Left renal pelvis (tissue), 4 donors: ENCODE measurements at regions not wholly inside any gene's neighbourhood (a gene's known extent, or its start where the extent isn't known, plus 50 kb on each side); places are given as distances from the start of the nearest gene placed in this dataset.

ENCODE experiments used
- DNase-seq, 4 donors: peaks; one replicate each; pipeline ENCODE4 v3.0.0-alpha.2; 2013; ENCODE audit warnings: low read depth in 4 of 4, low spot score in 3 of 4

DNA sequence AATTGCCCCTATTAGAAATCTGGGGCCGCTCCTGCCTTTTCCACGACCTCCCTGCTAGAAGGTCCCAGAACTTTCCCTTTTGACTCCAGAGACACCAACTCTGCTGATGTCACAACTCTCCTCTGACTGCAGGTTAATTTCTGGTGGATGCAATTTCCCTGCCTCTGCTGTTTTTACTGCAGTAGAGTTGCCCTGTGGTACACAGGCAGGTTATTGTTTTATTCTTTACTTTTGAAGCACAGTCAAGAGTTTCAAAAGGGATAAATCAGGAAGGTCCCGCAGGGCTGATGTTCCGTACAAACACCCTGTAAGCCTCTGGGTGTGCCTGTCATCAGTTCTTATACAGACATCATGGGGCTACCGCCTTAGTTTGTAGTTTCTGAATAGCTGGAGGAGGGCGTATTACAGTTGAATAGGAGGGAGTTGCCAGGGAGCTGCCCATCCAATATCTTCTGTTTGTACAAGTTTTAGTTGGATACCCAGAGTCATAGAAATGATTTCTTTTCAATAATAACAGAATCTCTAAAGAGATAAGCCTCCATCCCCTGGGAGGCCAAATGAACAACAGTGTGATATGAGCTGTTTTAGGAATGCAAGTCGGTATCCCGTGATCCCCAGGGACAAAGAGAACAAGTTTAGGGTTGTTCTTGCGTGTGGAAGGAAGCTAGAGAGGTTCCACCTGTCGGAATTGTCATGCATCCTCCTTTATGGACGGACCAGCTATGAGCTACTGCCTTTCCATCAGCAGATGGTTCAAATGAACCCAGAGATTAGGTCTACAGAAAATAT lies 108.4 kb upstream of the COPS8 start:
- no peak for DNase-seq

DNA sequence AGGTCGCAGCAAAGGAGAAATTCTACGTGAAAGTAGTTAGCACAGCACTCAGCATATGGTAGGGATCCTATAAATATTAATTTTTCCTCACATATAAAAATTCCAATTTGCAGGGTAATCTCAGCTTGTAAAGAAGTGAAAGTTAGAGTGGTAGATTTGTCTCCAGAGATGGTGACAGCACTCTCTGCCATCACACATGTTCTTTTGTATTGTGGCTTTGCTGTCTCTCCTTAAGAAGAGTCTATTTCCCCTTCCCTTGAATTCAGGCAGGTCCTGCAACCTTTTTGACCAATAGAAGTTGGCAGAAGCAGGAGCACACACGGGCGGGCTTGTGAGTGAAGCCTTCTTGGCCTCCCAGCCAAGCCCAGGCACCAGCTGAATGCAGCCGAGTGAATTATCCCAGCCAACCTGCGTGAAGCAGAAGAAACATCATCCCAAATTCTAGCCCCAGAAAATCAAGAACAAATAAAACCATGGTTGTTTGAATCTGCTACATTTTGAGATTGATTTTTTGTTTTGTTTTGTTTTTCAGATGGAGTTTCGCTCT lies 107.8 kb upstream of the COPS8 start:
- DNase-seq: no peak

DNA sequence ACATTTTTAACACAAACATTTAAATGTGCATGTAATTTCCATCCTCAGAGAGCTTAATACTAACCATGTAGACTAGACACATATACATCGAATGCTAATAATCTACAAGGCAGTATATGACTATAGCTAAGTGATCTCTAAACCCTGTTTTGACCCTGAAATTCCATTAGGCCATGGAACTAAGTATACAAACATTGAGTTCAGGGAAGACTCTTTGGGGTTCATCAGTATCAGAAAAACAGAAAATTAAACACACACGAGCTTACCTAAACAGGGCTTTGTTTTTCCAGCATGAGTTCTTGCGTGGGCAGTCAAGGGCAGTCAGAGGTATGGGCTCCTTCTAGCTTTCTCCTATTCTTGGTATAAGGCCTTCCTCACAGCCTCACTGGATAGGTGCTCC lies 106.0 kb upstream of the COPS8 start:
- DNase-seq: no peak

DNA sequence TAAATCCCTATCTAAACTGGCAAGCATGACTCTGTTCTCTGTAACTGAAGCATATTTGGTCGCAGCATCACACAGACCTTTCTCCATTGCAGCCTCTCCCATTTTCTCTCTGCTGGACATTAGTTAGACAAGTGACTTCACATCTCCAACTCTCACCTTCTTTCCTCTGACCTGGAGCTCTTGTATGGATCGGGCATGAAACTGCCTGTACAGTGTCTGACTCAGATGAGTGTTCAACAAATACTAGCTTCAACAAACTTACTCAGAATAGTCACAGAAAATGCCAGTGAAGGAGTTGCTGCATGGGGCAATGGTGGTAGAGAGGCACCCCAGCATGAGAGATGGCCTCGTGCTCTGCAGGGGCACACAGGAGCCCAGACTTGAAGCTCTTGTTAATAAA lies 104.7 kb upstream of the COPS8 start:
- DNase-seq: no peak

DNA sequence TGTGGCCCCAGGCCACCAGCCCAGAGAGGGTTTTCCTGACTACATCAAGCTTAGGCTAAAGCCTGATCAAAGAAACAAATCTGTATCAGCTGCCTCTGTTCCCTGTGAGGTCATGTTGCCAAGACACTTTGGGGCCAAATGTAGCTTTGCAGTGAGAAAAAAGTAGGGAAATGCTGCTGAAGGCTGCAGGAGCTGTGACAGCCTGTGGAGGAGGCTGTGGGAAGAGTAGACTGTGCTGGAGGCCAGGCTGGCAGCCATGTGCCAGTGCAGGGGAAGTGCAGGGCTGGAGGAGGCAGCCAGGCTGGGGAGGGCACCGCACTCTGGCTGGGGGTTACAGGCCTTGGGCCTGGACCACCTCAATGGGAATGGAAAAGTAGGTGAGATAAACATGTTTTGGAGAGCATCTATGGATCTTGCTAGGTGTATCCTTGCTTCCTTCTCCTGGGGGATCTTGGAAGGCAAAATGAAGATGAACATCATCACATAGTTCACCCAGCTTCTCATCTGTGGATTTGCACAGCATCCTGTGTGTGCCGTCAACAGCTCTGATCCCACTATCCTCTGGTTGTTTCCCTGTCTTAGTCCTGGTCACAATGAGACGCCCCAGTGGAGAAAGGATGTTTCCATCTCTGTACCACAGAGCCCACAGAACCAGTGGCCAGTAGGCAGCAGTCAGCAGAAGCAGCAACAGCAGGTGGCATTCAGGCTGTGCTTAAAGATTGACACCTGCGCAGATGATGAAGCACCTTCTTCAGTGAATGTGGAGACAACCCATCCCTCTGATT lies 103.8 kb upstream of the COPS8 start:
- no peak for DNase-seq

DNA sequence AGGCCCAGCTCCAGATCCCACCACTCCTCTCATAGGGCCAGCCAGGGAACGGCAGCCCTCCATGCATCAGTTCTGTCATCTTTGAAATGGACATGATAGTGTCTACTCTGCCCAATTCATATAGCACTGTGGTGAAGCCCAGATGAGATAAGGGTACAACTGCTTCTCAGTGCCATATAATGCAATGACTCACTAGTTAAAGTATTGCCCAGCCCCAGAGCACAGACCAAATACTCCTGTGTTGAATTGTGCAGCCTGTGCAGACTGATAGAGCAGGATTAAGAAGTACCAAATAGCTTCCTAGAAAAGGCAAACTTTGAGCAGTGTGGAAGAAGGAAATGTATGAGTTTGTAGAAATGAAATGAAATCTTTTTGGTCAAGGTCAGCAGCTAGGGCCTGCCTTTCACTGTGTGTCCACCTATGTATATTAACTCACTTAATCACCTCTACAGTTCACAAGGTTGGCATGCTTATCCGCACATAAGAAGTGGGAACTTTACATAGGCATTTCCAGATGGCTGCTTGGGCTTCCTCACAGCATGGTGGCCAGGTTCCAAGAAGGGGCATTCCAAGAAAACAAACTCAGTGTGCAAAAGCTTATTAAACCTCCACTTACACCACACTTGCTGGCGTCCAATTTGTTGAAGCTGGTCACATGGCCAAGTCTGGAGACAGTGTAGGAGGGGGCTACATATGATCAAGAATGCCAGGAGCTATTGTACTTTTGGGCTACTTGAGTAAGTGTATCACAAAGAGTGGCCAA lies 102.8 kb upstream of the COPS8 start:
- DNase-seq: no peak

DNA sequence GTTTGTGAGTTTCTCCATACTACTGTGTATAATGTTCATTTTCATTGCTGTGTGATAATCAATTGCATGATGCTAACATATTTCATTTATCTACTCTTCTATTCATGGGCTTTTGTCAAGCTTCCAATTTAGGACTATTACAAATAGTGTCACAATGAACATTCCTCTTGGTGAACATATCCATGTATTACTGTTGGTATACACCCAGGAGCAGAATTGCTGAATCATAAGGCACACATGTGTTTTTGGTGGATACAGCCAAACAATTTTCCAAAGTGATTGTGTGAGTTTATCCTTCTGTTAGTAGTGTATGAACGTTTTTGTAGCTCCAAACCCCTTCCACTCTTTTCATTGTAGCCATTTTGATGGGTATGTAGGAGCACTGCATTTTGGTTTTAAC lies 101.6 kb upstream of the COPS8 start:
- DNase-seq: no peak

DNA sequence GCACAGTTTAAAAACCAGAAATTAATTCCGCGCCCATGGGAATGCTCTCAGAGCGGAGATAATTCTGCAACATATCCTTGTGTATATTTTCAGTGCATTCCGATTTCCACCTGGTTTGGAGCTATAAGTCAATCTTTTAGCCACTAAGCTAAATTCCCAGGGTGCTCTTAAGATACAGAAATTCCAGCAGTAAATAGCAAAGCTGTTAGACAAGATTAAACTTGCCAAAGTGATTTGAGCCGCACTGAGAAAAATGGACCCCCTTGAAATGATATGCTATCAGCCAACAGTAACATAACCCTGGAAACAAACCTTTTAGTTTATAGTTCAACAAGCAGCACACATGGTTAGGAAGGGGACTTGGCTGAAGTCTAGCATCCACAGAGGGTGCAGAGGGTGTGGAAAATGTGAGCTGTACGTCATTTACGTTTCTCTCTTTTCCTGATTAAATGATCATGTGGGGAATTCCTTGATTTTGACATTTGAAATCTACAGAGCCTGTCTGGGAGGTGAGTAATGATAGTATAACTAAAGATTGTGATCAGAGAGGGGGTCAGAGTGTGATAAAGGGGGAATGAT lies 99.8 kb upstream of the COPS8 start:
- no peak for DNase-seq

DNA sequence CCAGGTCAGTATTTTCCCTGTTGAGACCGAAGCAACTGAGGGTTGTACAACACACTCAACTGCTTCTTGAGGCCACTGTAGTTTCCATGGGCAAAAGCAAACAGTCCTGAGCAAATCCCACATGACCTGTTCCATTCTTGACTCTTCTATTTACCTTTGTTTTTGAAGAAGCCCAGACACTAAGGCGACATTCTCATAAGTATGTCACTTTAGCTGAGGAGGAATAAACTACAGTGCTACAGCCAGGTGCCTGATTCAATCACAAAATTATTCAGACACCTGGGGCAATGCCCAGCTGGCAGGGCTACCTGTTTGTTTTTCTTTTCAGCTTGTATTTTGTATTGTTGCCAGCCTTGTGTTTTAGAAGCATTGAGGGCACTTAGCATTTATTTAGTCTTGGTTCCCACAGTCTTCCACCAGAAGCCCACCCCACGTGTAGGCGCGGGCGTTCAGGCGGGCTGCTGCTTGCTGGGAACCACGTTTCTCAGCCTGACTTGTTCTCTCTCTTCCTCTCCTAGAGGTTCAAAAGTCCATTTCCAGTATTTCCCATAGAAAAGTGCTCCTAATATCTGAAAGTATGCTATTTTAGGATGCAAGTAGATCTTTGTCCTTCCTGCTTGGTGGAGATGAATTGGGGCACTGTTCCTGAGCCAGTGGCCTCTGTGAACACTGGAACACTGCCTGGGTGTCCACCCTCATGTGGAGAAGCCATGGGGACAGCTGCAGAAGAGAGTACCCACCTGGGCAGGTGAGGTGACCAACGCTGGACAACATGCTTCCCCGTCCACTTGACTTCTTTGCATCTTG lies 99.0 kb upstream of the COPS8 start:
- DNase-seq: no peak

DNA sequence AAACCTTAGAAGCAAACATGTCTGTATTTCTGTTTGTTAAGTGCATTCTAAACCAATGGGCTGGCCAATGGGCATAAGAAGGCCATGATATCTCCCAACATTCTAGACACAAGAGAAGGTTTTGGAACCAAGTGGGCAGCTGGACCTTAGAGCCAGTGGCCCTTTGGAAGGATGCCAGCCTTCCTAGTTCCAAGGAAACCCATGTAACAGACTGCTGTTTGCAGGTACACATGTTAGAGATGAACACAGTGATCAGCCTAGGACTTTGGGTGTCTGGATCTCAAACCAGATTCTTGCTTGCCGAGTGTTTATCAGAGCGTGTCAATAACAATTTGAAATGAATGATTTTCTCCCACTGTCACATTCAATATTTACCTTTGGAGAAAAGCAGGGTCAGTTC lies 97.5 kb upstream of the COPS8 start:
- no peak for DNase-seq

DNA sequence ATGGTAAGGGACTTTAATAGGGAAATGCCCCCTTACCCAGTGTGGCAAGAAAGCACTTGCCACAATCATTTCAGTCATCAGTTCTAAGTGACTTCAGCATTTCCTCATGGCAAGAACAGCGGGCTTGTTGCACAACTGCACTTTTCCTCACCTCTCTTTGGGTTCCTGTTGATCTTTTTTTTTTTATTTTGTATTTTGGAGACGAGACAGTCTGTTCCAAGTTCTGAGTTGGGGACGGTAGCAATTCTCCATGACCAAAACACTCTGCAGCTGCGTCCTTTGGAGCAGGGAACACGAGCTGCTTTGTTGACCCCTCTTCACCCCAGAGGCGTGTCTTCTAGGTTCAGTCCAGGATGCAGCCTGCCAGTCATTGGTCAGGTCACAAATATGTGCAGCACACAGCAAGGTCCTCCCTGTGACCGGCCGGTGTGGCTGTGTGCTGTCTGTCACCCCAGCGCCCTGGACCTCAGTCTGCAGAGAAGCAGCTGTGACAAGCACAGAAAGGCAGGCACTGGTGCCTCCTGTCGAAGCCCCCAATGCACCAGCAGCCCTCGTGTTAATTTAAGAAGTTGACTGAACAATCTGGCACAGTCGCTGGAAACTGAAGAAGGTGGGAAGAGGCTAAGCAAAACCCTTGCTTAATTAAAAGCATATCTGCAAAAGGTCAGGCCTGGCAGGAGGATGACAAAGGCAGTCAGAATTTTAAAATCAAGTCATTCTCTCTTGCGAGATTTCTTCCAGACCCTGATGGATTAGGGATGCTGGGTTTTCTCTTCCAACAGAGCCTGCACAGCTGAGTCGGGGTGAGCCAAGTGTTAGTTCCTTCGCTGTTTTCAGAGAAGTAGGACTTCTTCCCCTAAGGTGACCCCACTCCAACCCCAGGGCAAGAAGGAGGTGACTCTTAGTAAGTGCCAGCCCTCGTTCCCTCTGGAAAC lies 96.7 kb upstream of the COPS8 start:
- no peak for DNase-seq

DNA sequence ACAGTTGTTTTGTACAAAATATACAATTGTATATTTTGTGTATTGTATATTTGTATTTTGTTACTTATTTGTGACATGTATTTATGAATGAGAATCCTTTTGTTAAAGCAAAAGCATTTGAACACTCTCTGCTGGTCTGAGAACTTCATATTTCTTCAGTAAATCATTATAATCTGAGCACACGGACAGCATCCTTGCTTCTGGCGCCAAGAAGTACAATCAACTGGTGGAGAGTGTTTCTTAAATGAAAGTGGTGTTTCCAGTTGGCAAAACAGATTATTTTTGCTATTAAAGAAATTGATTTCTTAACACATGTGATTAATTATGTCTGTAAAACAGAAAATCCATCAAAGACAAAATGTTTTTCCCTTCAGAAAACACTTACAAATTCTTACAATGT lies 95.1 kb upstream of the COPS8 start:
- no peak for DNase-seq

DNA sequence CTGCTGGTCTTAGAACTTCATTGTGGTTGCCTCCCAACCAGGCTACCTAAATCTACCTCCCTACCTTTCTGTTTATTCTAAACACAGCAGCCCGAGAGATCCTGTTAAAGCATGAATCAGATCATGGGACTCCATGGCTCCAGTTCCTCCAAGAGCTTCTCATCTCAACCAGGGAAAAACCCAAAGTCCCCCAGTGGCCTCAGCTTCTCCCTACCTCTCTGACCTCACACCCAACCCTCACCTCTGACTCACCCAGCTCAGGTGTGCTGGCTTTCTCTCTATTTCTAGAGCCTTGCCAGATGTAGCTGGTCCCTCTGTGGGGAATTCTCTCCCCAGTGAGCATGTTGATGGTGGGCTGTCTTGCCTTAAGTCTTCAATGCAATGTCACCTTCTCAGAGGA lies 93.8 kb upstream of the COPS8 start:
- DNase-seq: no peak

DNA sequence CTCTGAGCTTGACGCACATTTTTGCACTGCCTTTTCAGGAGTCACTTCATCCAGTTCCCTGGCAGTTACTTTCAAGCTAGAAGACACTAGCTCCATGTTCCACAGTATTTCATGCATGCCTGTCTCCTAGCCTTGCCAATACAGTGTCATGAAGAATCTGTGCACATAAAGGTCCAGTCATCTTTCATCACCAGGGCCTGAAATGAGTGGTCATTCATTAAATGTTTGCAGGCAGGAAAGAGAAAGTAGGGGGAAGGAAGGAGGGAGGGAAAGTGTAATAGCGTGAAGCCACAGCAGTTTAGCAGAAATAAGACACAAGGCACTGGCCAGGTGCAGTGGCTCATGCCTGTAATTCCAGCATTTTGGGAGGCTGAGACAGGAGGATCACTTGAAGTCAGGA lies 92.4 kb upstream of the COPS8 start:
- no peak for DNase-seq

DNA sequence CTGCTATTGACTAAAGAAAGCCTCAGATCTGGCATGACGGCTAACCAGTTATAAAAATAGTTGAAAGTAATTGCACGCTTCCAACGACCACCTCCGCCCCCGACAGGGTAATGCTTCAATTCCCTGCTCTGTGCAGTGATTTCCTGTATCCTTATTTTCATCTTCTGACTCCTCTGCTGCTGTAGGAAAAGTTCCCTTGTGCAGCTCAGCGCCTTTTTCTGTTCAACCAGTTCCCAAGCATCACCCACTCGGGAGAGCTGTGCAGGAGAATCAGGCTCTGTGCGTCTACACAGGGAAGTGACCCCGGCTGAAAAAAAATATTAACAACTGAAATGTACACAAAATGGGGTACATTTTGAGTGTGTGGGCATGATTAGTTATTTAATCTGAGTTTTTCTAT lies 91.3 kb upstream of the COPS8 start:
- DNase-seq: no peak

DNA sequence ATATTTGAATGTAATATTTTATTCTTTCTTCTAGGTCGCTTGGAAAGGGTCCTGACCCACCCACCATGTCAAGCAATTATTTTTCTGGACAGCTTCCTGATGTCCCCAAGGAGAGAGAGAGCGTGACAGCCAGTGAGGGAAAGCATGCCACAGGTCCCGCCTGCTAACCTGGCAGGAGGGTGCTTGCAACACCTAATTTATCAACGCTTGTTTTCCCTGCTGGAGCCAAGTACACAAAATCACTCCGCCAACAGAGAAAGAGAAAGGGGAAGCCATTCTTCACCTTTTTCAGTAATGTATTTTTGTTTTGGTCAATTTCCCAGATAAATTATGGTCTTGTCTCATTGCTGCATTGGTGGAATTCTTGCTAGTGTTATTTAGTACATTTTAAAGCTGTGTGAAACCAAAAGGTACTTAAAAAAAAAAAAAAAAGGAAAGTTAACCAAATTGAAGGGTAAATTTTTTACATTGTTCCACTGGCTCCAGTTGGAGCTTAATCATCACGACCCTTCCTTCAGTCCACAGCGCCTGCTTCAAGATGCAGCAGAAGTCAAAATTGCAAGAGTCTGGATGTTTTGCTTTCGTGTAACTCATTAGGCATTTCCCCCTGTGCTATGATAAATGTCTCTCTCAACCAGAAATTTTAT lies 88.5 kb upstream of the COPS8 start:
- DNase-seq: no peak

DNA sequence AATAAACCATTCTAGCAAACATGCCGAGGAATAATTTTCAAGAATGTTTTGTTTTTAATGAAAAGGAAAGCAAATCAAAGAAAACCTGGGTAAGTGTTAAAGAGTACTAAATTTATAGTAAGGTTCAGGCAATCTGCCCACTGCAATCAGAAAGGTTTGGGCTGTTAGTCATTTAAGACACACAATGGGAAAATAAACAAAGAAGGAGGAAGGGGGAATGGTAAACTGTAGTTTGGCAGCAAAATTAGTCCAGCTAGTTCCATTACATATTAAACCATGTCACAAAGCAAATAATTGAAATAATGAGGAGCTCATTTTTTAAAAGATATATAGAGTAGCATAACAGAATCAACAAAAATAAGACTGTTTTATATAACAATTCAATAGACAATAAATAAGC lies 87.5 kb upstream of the COPS8 start:
- DNase-seq: no peak

DNA sequence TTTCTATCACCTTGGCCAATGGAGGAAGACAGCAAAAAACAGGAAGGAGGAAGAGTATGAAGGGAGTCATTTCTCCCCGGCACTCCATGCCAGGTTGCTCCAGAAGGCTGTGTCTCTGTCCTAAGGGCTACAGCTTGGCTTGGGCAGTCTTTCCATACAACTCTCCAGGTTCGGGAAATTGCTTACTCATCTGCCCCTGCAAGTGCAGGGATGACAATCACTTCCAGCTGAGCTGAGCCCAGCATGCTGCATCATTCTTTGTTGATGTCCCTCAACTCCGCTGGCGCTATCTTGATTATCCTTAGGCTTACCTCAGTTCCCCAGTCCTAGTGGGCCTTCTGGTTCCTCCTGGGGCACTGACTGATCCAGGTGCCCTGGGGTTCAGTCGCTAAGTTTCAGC lies 86.9 kb upstream of the COPS8 start:
- DNase-seq: no peak

DNA sequence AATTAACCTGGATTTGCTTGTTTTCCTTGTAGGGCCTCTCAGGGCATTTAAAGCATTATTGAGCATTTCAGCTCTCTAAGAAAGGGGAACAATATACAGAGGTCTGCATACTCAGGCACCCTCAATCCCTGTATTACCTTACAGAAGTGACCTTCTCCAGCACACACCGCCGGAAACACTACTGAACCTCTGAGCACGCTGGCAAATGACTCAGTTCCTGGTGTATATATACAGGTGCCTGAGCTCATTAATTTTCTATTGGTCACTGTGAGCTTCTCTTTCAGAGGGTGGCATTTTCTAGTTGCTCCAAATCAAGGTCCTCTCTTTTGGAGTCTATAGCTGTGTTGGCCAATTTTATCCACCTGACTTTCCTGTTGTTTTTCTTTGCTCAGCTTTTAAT lies 85.2 kb upstream of the COPS8 start:
- DNase-seq: no peak
